Naive thymus-derived CD8-positive, alpha-beta T cell (primary cell): ENCODE measurements at regions not wholly inside any gene's neighbourhood (a gene's known extent, or its start where the extent isn't known, plus 50 kb on each side); places are given as distances from the start of the nearest gene placed in this dataset.
"Not testable (repeated sequence)": the region's sequence is repeated elsewhere in the genome, so short reads cannot be mapped to it uniquely, and the experiment has no call there.

Source experiments
- ATAC-seq, 2 donors: fragments of 150-1000 bp; cut with Tn5 transposase in 1 of 2; sonication (Bioruptor Pico), chemical (Tn5 transposase) in 1 of 2; 1 replicate in 1 of 2; 2 replicates in 1 of 2; pipeline ENCODE4 v1.10.0; 2021; ENCODE audit warnings: mild to moderate bottlenecking in 2 of 2, moderate library complexity in 2 of 2
- POLR2A ChIA-PET: fragments of 350-600 bp; sonication (Branson Sonifier 250); formaldehyde crosslinking; loops from one replicate; lab custom pipeline; 2021; ENCODE audit warnings: antibody characterized with exemption; lab: Charles Lee
- DNase-seq, 10 donors: peaks; one replicate each; pipeline versions ENCODE4 v3.0.0 to v3.0.0-alpha.2; 2020 to 2022
- H3K27ac Mint-ChIP-seq, 10 donors: one replicate each; pipeline ENCODE4 v1.8.0; 2020 to 2022; ENCODE audit warnings: mild to moderate bottlenecking in 10 of 10, mixed read lengths in 10 of 10, moderate library complexity in 4 of 10, inconsistent platforms in 1 of 10
- H3K27me3 Mint-ChIP-seq, 5 donors: one replicate each; pipeline ENCODE4 v1.8.0; 2021 to 2022; ENCODE audit warnings: mixed read lengths in 5 of 5
- H3K36me3 Mint-ChIP-seq, 3 donors: one replicate each; pipeline ENCODE4 v1.8.0; 2020 to 2022; ENCODE audit warnings: mixed read lengths in 3 of 3, mild to moderate bottlenecking in 2 of 3, inconsistent platforms in 1 of 3
- H3K4me1 Mint-ChIP-seq, 4 donors: one replicate each; pipeline ENCODE4 v1.8.0; 2021 to 2022; ENCODE audit warnings: mixed read lengths in 4 of 4
- H3K4me3 Mint-ChIP-seq, 10 donors: one replicate each; pipeline ENCODE4 v1.8.0; 2020 to 2022; ENCODE audit warnings: mild to moderate bottlenecking in 10 of 10, mixed read lengths in 10 of 10, moderate library complexity in 6 of 10, inconsistent platforms in 1 of 10
- H3K9me3 Mint-ChIP-seq, 9 donors: one replicate each; pipeline ENCODE4 v1.8.0; 2020 to 2022; ENCODE audit warnings: mixed read lengths in 9 of 9, mild to moderate bottlenecking in 3 of 9, inconsistent platforms in 1 of 9, moderate library complexity in 1 of 9

DNA sequence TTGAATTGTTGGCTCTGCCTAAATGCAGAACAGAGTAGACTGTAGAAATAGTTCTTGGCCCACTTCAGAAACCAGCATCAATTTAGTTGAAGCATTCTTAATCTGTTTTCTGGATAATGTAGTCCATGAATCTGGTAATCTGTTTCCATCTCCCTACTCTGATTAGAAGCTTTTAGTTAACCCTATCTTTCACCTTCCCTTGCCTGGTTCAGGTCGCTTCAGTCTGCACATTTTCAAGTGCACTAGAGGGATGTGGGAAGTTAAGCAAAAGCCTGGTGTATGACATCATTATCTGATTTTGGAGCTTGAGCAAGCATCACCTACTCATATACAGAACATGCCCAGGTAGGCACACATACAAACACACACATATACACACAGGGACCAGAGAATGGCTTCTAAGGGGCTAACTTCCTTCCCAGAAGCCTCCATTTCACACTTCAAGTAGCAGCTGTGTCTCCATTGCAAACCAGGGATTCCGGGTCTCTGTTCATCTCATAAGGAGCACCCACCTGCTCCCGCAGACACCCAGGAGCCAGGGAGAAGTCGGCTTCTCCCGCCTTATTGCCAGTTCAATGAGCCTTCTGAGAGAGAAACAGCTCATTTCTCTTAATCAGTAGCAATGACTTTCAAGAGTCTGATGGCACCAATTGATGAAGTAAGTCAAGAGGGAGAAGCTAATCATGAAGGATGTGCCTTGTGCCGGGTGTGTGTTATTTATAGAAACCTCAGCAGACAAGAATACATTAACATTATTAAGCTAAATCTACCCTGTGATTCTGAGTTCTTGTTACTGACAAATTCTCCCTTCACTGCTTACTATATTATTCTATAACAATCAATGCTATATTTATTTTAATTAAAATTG is 347.9 kb upstream of the STAC start:
- H3K36me3 Mint-ChIP-seq: peaks cover 0 to 6% (median 0%) of the 10 kb centered on the region in 3 donors
- no peak overlapping the region for H3K4me3 Mint-ChIP-seq
- DNase-seq: no peak
- no peak for ATAC-seq
- peaks cover 0 to 6% (median 0%) of the 10 kb centered on the region in 5 donors for H3K27me3 Mint-ChIP-seq
- POLR2A ChIA-PET: no interaction called here
- H3K4me1 Mint-ChIP-seq: no peaks in the 10 kb centered on the region
- peaks cover 0 to 32% (median 8%) of the 10 kb centered on the region in 9 donors for H3K9me3 Mint-ChIP-seq
- no peak overlapping the region for H3K27ac Mint-ChIP-seq

- Mint-ChIP-seq H3K27ac (no peak overlapping the region), H3K36me3 (peaks cover 0 to 10% (median 0%) of the 10 kb centered on the region in 3 donors), H3K9me3 (peaks cover 0 to 6% (median 4%) of the 10 kb centered on the region in 9 donors), H3K4me1 (no peaks in the 10 kb centered on the region), H3K27me3 (peaks cover 0 to 7% (median 4%) of the 10 kb centered on the region in 5 donors), H3K4me3 (no peak overlapping the region)
- POLR2A ChIA-PET: no interaction called here
- DNase-seq (no peak), ATAC-seq (no peak)
Measured at GRCh38 chr3:36058404-36059030, 321.8 kb upstream of the STAC start.

DNA sequence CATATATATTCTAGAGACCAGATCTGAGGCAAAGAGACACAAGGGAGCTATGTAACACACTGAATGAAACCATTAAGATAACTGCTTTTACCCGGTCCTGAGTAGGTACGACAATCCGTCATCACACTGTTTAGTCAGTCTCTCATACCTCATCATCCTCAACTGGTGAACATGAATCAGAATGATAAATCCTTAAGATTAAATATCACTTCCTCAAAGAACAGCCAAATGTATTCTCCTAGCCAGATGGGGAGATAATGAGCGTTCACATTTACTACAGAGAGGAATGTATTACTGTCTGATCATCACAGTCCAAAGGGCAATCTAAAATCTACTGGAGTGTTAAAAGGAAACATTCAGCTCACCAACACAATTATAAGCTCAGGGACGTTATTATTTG is 319.4 kb upstream of the STAC start:
- Mint-ChIP-seq H3K4me1 (no peaks in the 10 kb centered on the region), H3K27me3 (no peaks in the 10 kb centered on the region), H3K9me3 (peaks cover 0 to 6% (median 0%) of the 10 kb centered on the region in 9 donors), H3K4me3 (no peak overlapping the region), H3K36me3 (no peaks in the 10 kb centered on the region), H3K27ac (no peak overlapping the region)
- POLR2A ChIA-PET: no interaction called here
- DNase-seq: no peak
- ATAC-seq: no peak

- Mint-ChIP-seq H3K27me3 (no peaks in the 10 kb centered on the region), H3K4me3 (no peak overlapping the region)
- POLR2A ChIA-PET: no interaction called here
Measured at GRCh38 chr3:36063992-36064391, 316.3 kb upstream of the STAC start.

GRCh38 chr3:36065321-36065720 is 315.0 kb upstream of the STAC start:
- H3K36me3 Mint-ChIP-seq: no peaks in the 10 kb centered on the region
- H3K9me3 Mint-ChIP-seq: peaks cover 0 to 8% (median 0%) of the 10 kb centered on the region in 9 donors
- H3K4me1 Mint-ChIP-seq: no peaks in the 10 kb centered on the region

More at GRCh38 chr3:36063992-36064391, 316.3 kb upstream of the STAC start:
- H3K27ac Mint-ChIP-seq: no peak overlapping the region
- H3K9me3 Mint-ChIP-seq: peaks cover 0 to 8% (median 0%) of the 10 kb centered on the region in 9 donors
- no peak for DNase-seq
- H3K4me1 Mint-ChIP-seq: no peaks in the 10 kb centered on the region
- no peak for ATAC-seq
- no peaks in the 10 kb centered on the region for H3K36me3 Mint-ChIP-seq

GRCh38 chr3:36075491-36075890 is 304.8 kb upstream of the STAC start:
- peaks cover 0 to 5% (median 3%) of the 10 kb centered on the region in 5 donors for H3K27me3 Mint-ChIP-seq
- no peak overlapping the region for H3K4me3 Mint-ChIP-seq
- H3K27ac Mint-ChIP-seq: no peak overlapping the region
- ATAC-seq (no peak), DNase-seq (no peak)
- H3K4me1 Mint-ChIP-seq: no peaks in the 10 kb centered on the region
- H3K9me3 Mint-ChIP-seq: peaks cover 0 to 10% (median 1%) of the 10 kb centered on the region in 9 donors
- POLR2A ChIA-PET: no interaction called here
- no peaks in the 10 kb centered on the region for H3K36me3 Mint-ChIP-seq

More at GRCh38 chr3:36065321-36065720, 315.0 kb upstream of the STAC start:
- H3K4me3 Mint-ChIP-seq: no peak overlapping the region
- ATAC-seq: no peak
- H3K27ac Mint-ChIP-seq: no peak overlapping the region
- H3K27me3 Mint-ChIP-seq: no peaks in the 10 kb centered on the region
- POLR2A ChIA-PET: no interaction called here
- DNase-seq: no peak

DNA sequence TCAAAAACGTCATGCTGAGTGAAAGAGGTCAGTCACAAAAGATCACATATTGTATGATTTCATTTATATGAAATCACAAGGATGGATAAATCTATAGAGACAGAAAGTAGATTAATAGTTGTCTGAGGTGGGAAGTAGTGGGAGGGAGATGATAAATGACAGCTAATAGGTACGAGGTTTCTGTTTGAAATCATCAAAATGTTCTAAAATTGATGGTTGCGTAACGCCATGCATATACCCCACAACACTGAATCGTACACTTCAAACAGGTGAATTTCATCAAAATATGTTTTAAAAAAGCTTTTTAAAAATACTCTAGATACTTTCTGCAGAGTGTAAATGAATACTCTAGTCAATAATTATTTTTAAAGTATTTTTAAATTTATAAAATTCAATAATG is 303.0 kb upstream of the STAC start:
- ATAC-seq (no peak), DNase-seq (no peak)
- POLR2A ChIA-PET: no interaction called here
- Mint-ChIP-seq H3K9me3 (peaks cover 0 to 13% (median 3%) of the 10 kb centered on the region in 9 donors), H3K4me1 (no peaks in the 10 kb centered on the region), H3K4me3 (no peak overlapping the region), H3K27ac (no peak overlapping the region), H3K36me3 (peaks cover 0 to 9% (median 0%) of the 10 kb centered on the region in 3 donors), H3K27me3 (peaks cover 0 to 12% (median 6%) of the 10 kb centered on the region in 5 donors)

- peak overlapping the region in 1 of 10 donors; percentile 2 for H3K27ac Mint-ChIP-seq
- peaks cover 0 to 12% (median 7%) of the 10 kb centered on the region in 9 donors for H3K9me3 Mint-ChIP-seq
- ATAC-seq, H3K4me3 Mint-ChIP-seq, DNase-seq, POLR2A ChIA-PET, H3K4me1 Mint-ChIP-seq: not testable (repeated sequence)
- peaks cover 0 to 13% (median 2%) of the 10 kb centered on the region in 5 donors for H3K27me3 Mint-ChIP-seq
- H3K36me3 Mint-ChIP-seq: peaks cover 0 to 12% (median 0%) of the 10 kb centered on the region in 3 donors
Measured at GRCh38 chr3:36082958-36083357, 297.3 kb upstream of the STAC start.

DNA sequence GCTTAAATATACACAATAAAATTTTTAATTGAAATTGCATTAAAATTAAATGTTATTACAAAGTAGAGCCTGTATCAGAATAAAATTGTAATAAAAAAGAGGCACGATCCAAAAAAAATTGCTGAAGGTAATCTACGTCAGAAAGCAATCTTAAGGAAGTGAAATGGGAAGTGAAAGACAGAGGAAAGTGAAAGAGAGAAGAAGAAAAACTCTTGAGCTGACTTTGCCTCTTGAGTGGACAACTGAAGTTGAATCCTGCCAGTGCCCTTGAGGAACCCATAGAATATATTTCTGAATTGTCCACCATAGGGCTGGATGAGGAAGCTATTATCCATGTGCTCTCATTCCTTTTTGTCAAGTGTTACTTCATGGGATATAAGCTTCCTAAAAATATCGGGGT is 285.1 kb upstream of the STAC start:
- POLR2A ChIA-PET: no interaction called here
- no peak overlapping the region for H3K27ac Mint-ChIP-seq
- no peaks in the 10 kb centered on the region for H3K36me3 Mint-ChIP-seq
- peaks cover 0 to 4% (median 0%) of the 10 kb centered on the region in 5 donors for H3K27me3 Mint-ChIP-seq
- peaks cover 0 to 4% (median 0%) of the 10 kb centered on the region in 9 donors for H3K9me3 Mint-ChIP-seq
- H3K4me3 Mint-ChIP-seq: no peak overlapping the region
- ATAC-seq (no peak), DNase-seq (no peak)
- H3K4me1 Mint-ChIP-seq: no peaks in the 10 kb centered on the region

DNA sequence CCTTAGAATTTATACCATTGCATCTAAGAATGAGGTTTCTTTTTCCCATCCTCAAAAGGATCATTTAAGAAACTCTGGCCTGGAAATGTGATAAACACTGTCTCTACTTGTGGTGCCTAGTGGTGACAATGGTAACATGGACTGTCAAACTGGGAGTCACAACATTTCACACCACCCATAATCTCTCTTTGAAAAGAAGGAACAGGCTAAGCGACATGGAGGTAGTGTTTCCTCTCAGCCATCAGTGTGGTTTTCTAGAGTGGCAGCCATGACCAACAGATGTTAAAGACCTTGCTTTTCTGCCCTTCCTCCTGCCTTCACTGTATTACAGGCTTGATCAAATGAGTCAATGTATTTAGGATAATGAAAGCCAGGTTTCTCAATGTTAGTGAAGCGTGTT is 283.1 kb upstream of the STAC start:
- Mint-ChIP-seq H3K4me3 (no peak overlapping the region), H3K27ac (no peak overlapping the region), H3K4me1 (no peaks in the 10 kb centered on the region), H3K9me3 (peaks cover 0 to 7% (median 0%) of the 10 kb centered on the region in 9 donors), H3K36me3 (no peaks in the 10 kb centered on the region), H3K27me3 (peaks cover 0 to 4% (median 0%) of the 10 kb centered on the region in 5 donors)
- no peak for DNase-seq
- no peak for ATAC-seq
- POLR2A ChIA-PET: no interaction called here

- ATAC-seq (no peak), DNase-seq (no peak)
- H3K36me3 Mint-ChIP-seq: no peaks in the 10 kb centered on the region
- peaks cover 0 to 4% (median 0%) of the 10 kb centered on the region in 5 donors for H3K27me3 Mint-ChIP-seq
- H3K9me3 Mint-ChIP-seq: peaks cover 0 to 3% (median 0%) of the 10 kb centered on the region in 9 donors
- POLR2A ChIA-PET: no interaction called here
- no peaks in the 10 kb centered on the region for H3K4me1 Mint-ChIP-seq
- H3K4me3 Mint-ChIP-seq: no peak overlapping the region
- H3K27ac Mint-ChIP-seq: no peak overlapping the region
Measured at GRCh38 chr3:36114353-36114752, 266.0 kb upstream of the STAC start.

GRCh38 chr3:36124118-36124796 is 256.0 kb upstream of the STAC start:
- no peak for ATAC-seq
- Mint-ChIP-seq H3K27ac (no peak overlapping the region), H3K27me3 (peaks cover 0 to 4% (median 0%) of the 10 kb centered on the region in 5 donors)

More at GRCh38 chr3:36124118-36124796, 256.0 kb upstream of the STAC start:
- DNase-seq: no peak
- Mint-ChIP-seq H3K36me3 (no peaks in the 10 kb centered on the region), H3K9me3 (peaks cover 0 to 26% (median 19%) of the 10 kb centered on the region in 9 donors), H3K4me3 (no peak overlapping the region), H3K4me1 (no peaks in the 10 kb centered on the region)
- POLR2A ChIA-PET: no interaction called here
